ENCODE measurements at regions not wholly inside any gene's neighbourhood (a gene's known extent, or its start where the extent isn't known, plus 50 kb on each side); places are given as distances from the start of the nearest gene placed in this dataset.

DNA sequence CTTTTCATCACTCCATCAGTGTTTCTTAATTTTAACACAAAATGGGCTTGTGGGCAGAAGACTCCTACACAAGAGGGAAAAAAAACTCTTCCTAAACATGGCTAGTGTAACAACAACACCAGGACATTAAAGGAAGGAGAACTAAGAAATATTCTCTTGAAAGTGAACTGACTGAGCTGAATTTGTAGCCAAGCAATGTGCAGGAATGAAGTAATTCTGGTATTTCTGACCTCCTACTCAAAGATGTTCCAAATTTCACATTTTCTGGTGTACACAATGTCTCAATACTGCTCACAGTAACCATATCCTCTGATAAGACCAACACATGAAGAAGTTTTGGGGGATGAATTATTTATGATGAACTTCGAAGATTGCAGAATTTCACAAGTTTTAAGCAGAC, 357.3 kb downstream of the DUSP6 start:
- DNase-seq (ENCODE audit: low read depth): no peak

GRCh38 chr12:88994537-88994936, 357.8 kb downstream of the DUSP6 start:
- no peak for DNase-seq (ENCODE audit: low read depth)

DNA sequence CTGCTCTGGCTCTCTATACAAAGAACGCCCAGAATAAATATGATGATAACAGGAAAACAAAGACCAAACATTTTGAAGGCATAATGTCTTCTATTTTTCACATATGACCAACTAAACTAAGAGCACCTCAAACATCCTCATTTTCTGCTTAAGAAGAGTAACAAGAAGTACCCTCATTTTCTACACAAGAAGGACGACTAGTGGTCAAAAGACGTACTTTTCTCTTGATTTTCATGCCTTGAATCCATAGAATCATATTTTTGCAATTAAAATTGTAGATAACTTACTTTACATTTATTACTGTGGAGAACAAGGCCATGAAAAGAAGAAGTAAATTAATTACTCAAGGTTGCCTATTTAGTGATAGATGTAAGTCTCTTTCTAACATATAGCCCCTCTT, 358.6 kb downstream of the DUSP6 start:
- no peak for DNase-seq (ENCODE audit: low read depth)

DNA sequence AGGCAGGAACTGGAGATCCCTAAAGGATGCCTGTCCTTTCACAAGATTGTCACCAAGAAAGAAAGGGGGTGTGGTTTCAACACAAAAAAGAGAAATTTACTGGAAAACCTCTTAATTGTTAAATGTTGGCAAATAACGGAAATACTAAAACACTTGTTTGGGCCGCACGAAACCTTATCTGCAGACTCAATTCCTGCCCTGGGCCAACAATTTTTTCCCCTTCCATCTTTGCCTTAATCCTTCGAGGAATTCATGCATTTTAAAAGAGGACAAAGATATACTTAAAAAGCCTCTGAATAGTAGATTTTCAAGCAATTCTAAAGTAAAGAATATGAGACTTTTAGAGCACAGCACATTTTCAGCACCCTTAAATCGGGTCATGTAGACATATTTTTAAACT, 366.2 kb downstream of the DUSP6 start:
- DNase-seq (ENCODE audit: low read depth): no peak

- DNase-seq (ENCODE audit: low read depth): no peak
These were observed 366.7 kb downstream of the DUSP6 start for GRCh38 chr12:88985631-88986030.

DNA sequence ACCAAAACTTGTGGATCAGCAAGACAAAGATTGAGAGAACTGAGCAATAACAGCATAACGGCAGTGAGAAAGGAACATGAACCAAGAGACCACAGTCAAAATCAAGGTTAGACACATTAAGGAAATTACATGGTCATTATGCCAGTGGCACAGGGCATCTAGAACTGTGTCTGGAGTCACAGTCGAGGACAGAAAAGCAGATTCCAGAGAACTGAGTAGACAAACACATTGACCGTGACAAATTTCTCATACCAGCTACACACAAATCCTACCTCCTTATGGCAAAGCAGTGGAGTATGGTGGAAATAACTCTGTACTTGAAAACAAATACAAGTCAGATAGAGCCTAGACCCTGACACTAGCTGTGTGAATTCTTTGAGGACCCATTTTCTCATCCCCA, 367.3 kb downstream of the DUSP6 start:
- no peak for DNase-seq (ENCODE audit: low read depth)

DNA sequence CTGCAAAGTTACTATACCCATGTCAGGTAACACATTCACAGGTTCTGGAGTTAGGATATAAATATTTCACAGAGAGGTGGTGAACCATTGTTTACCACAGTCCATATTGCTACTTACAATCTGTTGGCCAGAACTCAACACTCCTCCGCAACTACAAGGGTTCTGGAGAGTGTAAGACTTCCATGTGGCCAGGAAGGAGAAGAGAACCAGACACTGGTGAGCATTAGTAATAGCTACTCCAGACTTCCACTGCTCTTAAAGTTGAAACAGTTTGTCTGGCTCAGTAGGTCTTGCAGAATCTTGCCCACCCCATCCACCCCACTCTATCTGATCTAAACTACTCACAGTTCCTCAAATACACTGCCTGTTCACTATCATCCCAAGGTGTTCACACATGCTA, 369.6 kb downstream of the DUSP6 start:
- no peak for DNase-seq (ENCODE audit: low read depth)

DNA sequence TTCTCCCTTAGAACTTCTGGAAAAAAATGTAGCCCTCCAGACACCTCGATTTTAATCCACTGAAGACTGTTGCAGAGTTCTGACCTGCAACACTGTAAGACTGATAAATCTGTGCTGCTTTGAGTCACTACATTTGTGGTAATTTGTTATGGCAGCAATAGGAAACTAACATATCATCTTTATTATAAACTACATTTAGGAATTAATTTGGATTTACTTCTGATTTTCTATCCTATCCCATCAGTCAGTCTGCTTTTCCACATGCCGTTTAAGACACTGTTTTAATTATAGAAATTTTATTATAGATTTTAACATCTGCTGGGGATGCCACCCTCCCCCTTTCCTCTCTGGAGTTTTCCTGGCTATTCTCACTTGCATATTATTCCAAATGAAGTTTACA, 375.2 kb downstream of the DUSP6 start:
- DNase-seq (ENCODE audit: low read depth): no peak

- no peak for DNase-seq (ENCODE audit: low read depth)
These were observed 378.3 kb downstream of the DUSP6 start for GRCh38 chr12:88973998-88974397.

- DNase-seq (ENCODE audit: low read depth): no peak
These were observed 381.6 kb downstream of the DUSP6 start for GRCh38 chr12:88970740-88971139.

DNA sequence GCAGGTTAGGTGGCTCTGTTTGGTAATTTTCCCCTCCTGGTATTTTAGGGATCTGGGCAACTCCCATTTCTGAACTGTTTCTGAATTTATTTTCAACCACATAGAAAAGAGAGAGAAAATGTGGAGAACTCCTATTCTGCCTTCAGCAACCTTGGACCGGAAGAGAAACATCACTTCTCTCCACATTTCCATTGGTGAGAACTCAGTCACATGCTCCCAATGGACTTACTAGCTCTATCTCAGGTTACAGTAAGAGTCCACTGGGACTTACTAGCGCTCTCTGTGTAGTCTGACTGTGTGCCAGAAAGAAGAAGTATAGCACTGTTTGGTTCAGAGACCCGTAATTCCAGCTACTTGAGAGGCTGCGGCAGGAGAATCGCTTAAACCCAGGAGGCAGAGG, 383.2 kb downstream of the DUSP6 start:
- DNase-seq (ENCODE audit: low read depth): no peak

GRCh38 chr12:88960213-88960878, 380.1 kb upstream of the KITLG start:
- no peak for DNase-seq (ENCODE audit: low read depth)

DNA sequence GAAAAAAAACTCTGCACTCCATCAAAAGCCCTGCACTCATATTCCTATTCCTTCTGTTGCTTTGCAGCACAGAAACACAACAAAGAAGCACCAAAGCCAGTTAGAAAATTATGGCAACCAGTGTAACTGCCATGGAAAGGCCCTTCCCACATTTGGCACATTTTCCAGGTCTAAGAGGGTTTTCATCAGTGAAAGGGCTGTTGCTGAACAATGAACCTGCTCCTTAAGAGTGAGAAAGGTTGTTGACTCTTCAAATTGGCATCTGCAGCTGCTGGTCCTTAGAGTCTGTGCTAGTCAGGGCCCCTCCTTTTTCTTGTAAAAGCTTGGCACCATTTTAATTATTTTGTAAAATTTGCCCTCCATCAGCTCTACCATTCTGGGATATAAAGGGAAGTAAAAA, 378.7 kb upstream of the KITLG start:
- no peak for DNase-seq (ENCODE audit: low read depth)

GRCh38 chr12:88958153-88958552, 377.9 kb upstream of the KITLG start:
- no peak for DNase-seq (ENCODE audit: low read depth)

- DNase-seq (ENCODE audit: low read depth): no peak
These were observed 377.1 kb upstream of the KITLG start for GRCh38 chr12:88957358-88957757.

GRCh38 chr12:88955531-88955930, 375.3 kb upstream of the KITLG start:
- no peak for DNase-seq (ENCODE audit: low read depth)

DNA sequence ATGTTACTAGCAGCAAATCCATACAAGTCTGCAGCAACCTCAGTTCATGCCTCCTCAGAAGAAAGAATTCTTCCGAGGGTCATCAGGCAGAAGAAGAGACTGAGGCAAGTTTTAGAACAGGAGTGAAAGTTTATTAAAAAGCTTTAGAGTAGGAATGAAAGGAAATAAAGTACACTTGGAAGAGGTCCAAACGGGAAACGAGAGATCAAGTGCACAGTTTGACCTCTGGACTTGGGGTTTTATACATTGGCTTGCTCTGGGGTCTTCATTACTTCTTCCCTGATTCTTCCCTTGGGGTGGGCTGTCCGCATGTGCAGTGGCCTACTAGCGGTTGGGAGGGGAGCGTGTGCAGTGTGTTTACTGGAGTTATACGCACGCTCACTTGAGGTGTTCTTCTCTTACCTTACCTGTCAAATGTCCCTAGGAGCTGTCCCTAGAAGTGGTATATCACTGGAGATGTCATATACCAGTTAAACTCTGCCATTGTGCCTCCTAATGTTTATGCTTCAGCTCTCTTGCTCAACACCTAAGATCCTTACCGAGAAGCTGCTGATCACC, 372.8 kb upstream of the KITLG start:
- no peak for DNase-seq (ENCODE audit: low read depth)

DNA sequence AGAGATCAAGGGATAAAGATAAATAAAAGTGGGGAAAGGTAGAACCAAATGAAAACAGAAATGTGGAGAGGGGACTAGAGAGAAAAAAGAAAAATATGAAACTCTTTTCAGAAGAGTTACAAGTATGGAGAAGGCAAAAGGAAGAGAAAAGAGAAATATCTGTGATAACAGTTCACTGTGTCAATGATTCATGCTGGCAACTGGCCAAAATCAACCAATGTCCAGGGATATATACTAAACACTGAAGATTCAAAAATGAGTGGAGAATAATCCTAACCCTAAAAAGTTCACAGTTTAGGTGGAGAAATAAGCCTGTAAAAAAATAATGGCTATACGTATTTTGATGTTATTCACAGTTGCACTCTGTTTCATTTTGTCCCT, 372.3 kb upstream of the KITLG start:
- DNase-seq (ENCODE audit: low read depth): no peak

DNA sequence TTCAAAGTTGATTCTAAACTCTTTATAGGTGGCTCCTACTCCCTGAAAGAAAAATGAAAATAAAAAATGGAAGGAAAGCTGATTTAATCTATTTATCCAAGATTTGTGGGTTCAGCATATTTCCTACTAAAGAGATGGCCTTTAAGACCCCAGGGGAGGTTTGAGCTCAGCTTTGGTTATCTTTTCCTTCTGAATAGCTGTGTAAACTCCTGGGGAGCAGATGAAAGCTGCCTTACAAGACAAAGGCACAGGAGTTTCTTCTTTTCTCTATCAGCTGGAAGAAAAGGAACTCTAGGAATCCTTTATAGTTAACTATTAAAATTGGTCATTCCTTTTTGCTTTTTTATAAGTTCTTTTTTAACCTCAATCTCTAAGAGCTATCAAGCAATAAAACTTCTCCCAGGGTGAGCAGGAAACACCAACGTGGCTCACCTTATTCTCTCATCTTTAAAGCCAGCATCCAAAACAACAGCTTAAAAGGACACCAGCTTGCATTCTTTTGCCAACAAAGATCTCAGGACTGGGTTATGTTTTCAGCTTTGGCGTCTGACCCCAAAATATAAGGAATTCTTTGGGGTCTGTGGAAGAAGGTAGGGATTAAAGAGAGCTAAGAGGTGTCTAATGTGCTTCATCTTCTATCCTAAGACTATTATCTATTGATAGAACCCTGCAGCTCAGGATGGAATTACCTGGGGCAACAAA, 371.7 kb upstream of the KITLG start:
- no peak for DNase-seq (ENCODE audit: low read depth)

DNA sequence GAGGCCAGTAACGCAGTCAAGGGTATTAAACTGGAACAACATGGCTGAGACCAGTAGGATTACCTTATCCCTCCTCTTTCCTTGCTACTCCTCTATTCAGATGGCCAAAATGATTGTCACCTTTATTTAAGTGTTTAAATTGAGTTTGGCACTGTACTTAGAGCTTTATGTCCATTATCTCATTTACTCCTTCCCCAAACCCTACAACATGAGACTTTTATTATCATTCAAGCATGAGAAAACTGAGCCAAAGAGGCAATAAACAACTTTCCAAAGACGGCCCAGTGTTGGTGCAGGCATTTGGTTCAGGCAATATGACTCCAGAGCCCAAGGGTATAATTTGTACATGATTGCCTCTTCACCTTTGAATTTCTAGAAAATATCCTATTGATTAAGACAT, 370.9 kb upstream of the KITLG start:
- DNase-seq (ENCODE audit: low read depth): no peak

- no peak for DNase-seq (ENCODE audit: low read depth)
These were observed 367.3 kb upstream of the KITLG start for GRCh38 chr12:88947486-88948043.

GRCh38 chr12:88946372-88946997, 366.2 kb upstream of the KITLG start:
- no peak for DNase-seq (ENCODE audit: low read depth)
